T-helper 9 cell (primary cell): ENCODE measurements at regions not wholly inside any gene's neighbourhood (a gene's known extent, or its start where the extent isn't known, plus 50 kb on each side); places are given as distances from the start of the nearest gene placed in this dataset.

ENCODE experiments used
- DNase-seq: peaks from one replicate; pipeline ENCODE4 v3.0.0-alpha.2; 2020

DNA sequence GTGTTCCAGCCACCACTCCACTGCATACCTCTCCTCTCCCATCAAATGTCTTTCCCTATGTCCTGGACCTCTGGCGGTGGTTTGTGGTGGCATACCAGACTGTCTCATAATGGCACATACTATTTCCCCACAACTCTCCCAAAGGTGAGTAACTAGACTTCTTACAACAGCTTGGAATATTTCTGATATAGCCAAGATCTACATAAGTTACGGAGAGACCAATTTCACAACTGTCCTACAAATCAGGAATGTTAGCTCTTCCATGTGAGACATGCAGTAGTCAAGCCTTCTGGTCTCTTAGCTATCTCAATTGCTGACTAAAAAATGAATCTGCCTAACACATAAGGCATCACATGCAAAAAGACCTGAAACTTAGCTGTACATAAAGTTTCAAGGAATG, 588.9 kb downstream of the RNF144B start:
- DNase-seq = no peak

DNA sequence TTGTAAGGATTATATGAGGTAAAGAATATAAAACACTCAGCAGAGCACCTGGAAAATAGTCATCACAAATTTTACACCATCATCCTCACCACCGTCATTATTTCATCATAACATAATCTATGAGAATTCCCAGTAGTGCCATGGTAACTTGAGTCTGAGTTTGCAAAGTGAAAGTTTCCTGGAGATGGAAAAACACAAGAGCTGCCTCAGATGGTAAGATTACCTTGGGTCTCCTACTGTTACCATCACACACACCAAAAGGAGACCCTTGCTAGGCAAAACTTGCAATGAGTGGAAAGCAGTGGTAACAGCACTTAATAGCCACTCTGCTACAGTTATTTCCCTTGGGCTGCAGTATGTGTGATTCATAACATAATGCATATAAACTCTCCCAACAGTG, 589.8 kb downstream of the RNF144B start:
- DNase-seq = no peak

GRCh38 chr6:18978337-18979128, 591.4 kb downstream of the RNF144B start:
- no peak for DNase-seq

GRCh38 chr6:18985061-18985460, 597.9 kb downstream of the RNF144B start:
- DNase-seq = no peak

DNA sequence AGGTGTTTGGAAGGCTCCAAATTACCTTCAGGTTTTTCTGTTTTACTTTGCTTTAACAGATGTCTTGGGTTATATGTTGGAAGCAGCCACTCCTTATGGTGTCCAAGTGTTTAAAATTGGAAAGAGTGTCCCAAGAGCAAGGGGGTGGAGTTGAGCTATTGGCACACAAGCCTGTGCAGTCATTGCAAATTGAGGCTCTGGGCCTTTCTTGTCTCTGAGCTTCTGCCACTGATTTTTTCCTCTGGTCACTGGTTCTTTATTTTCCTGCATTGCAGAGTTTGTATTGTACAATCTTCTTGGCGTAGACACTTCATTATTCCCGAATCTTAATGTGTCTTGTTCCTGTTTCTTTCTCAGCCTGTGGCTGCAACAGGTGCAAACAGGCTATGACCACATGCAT, 598.8 kb downstream of the RNF144B start:
- DNase-seq = no peak

- no peak for DNase-seq
These were observed 601.5 kb downstream of the RNF144B start for GRCh38 chr6:18988636-18989035.

GRCh38 chr6:18990059-18990978, 603.2 kb downstream of the RNF144B start:
- DNase-seq = no peak

- no peak for DNase-seq
These were observed 610.3 kb downstream of the RNF144B start for GRCh38 chr6:18997375-18997826.

- DNase-seq = no peak
These were observed 615.9 kb downstream of the RNF144B start for GRCh38 chr6:19002976-19003560.

DNA sequence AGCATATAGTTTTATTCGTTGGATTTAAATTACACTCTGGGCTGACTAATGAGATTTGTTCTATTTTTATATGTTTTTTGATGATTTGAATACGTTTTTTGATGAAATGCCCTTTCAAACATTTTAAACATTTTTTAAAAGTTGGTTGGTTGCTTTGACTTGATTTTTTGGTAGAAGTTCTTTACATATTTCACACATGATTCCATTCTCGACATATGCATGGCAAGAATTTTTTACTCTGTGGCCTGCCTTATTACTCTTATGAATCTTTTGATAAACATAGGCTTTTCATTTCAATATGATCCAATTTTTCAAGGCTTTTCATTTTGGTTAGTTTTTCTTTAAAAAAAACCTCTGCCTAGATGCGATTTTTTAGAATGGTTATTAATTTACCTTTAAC, 617.0 kb downstream of the RNF144B start:
- DNase-seq = no peak

- no peak for DNase-seq
These were observed 622.6 kb downstream of the RNF144B start for GRCh38 chr6:19009769-19010168.

DNA sequence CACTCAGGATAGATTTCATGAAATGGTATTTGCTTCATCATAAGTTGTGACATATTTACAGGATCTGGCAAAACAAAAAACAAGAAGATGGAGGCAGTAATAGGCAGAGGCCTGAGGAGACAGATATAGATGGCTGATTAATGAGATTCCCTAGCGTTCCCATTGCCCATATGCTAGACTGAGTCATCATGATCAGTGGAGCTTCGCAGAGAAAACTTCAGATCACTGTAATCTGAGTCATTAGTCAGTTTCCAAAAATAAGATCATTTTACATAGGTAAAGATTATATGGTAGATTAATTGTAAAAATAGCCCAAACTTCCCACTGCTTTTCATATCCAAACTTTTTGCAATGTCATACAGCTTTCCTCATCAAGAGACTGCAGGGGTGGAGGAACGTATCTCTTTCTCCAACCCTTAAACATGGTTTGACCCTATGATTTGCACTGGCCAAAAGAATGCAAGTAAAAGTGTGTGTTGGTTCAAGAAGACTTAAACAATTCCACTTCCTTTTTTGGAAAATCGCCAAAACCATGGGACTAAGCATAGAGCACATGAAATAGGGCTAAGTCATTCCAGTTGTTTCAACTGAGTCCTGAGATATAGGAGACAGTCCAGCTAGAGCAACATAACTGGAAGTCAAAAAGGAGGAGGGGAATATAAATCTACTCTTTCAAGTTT, 626.0 kb downstream of the RNF144B start:
- DNase-seq = no peak

DNA sequence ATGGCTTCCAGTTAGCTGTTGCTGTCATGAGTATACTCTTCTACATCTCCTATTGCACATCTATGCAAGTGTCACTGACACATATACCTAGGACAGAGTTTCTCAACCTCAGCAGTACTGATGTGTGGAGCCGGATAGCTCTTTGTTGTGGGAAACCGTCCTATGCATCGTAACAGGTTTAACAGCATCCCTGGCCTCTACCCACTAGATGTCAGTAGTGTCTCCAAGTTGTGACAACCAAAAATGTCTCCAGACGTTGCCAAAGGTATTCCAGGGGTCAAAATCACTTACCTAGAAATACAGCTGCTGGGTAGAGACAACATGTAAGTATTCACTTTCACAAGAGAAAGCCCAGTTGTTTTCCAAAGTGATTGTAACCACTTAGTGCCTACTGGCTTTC, 637.6 kb downstream of the RNF144B start:
- no peak for DNase-seq

GRCh38 chr6:19028201-19028600, 641.1 kb downstream of the RNF144B start:
- DNase-seq = no peak

DNA sequence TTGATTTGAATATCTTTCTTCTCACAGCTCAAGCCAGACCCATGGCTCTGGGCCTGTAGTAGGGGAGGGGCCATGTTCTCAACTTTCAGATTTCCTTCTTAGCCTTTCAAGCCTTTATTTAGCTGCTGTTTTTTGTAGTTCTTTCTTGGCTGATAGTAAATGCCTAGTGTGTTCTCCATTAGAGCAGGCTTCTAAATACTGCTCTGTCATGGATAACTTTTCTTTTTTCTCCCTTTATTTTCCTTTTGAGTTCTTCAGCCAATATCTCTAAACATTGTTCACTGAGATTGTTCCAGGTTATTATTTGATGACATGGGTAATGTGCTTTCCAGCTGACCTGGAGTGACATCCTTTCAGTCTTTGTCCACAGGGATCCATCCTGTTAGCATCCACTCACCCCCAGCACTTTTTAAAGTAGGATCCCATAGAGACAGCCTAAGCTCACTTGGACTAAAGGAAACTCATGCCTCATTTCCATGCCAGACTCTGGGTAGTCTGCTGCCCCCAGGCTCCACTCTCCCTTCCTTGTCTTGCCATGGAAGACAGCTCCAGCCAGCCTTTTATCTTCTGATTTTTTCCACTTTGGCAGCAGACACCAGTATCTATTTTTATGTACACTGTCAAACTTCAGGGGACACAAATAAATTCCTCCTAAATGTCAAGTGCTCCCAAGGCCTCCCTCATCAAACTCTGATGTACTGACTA, 645.6 kb downstream of the RNF144B start:
- no peak for DNase-seq

GRCh38 chr6:19033683-19034082, 646.5 kb downstream of the RNF144B start:
- DNase-seq = no peak

GRCh38 chr6:19034986-19035385, 647.8 kb downstream of the RNF144B start:
- DNase-seq = no peak

GRCh38 chr6:19035461-19036195, 648.5 kb downstream of the RNF144B start:
- no peak for DNase-seq

DNA sequence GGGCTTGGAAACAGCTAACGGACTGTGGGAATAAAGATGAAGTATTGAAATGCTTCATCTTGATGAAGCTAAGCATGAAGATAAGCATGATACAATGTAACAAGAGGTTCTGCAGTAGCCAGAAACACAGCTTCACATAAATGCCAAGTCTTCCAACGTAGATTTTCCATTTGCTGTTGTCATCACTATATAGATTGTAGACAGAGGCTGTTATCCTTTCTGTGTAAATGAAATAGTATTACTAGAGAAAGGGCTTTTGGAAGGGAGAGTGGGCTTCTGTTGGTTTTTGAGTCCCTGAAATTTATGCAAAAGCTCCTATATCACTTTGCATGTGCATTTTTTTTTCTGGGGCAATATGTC, 649.0 kb downstream of the RNF144B start:
- no peak for DNase-seq

DNA sequence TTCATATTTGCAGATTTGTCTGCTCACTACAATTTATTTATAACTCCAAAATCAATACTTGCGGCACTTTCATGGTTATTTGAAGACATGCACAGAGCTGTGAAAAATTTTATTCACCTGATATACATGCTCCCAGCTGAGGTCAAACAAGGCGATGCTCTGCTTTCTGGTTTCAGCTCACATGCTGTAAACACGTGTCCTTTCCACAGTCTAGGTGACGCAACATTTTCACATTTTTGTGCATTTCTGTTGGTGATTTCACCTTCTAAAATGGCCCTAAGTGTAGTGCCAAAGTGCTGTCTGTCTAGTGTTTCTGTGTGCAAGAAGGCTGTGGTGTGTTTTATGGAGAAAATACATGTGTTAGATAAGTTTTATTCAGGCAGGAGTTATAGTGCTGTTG, 650.5 kb downstream of the RNF144B start:
- no peak for DNase-seq

DNA sequence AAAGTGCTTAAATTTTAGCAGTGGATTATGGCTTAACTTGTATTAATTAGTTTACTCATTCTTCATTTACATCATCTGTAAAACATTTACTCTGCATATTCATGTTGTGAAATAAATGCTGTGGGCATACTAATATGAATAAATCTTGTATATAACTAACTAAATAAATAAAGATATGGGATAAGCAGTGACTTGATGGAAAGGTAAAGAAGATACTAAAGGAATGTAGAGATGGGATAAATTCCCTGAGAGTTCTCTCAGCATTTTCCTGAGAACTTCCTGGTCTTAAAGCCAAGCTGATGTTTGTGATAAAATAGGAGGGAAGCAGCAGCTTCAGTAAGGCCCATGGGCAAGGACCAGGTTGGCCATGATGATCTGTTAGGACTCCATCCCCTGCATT, 652.1 kb downstream of the RNF144B start:
- DNase-seq = no peak

DNA sequence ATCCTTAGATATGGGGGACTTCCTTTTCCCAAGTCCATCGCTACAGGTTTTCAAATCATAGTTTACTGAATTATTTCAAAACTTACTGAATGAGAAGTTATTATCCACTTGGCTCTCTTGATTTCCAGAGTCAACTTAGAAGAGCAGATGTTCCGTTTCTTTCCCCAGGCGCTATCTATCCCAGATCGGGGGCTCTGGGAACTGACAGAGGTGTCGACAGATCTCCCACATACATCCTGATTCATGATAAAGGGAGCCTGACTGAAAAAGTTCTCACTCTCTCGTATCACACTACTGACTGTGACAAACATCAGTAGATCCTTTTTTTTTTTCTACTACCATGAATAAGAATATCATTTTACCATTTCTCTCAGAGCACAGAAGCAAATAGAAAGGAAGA, 654.8 kb downstream of the RNF144B start:
- no peak for DNase-seq
